ENCODE measurements at regions not wholly inside any gene's neighbourhood (a gene's known extent, or its start where the extent isn't known, plus 50 kb on each side); places are given as distances from the start of the nearest gene placed in this dataset.
"Not testable (repeated sequence)": the region's sequence is repeated elsewhere in the genome, so short reads cannot be mapped to it uniquely, and the experiment has no call there.

DNA sequence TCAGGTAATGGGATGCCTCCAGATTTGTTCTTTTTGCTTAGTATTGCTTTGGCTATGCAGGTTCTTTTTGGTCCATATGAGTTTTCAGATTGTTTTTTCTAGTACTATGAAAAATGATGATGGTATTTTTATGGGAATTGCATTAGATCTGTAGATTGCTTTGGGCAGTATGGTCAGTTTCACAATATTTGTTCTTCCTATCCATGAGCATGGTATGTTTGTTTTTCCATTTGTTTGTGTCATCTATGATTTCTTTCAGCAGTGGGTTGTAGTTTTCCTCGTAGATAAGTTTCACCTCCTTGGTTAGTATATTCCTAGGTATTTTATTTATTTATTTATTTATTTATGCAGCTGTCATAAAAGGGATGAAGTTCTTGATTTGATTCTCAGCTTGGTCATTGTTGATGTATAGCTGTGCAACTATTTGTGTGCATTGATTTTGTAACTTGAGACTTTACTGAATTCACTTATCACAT is 103.9 kb upstream of the DNAH14 start:
- Histone ChIP-seq H3K9me3 (replicated peaks in 1 of 3) (no peaks in the 10 kb centered on the region), H3K27ac (no peak overlapping the region), H3K27me3 (no peaks in the 10 kb centered on the region), H3K4me1 (replicated peaks in 1 of 2) (no peaks in the 10 kb centered on the region), H3K36me3 (replicated peaks in 1 of 2) (no peaks in the 10 kb centered on the region), H3K4me3 (no peak overlapping the region)
- DNase-seq = no peak
- WGBS, 4 donors = 70 to 80% (median 76%) methylated on average over 1 of the region's 1 CpG
- intact Hi-C loops (cut with DNase I) = no loop called here
- TF ChIP-seq POLR2A (IDR thresholded peaks at IDR 0.05) = no peak
- TF ChIP-seq, protein P1, sequence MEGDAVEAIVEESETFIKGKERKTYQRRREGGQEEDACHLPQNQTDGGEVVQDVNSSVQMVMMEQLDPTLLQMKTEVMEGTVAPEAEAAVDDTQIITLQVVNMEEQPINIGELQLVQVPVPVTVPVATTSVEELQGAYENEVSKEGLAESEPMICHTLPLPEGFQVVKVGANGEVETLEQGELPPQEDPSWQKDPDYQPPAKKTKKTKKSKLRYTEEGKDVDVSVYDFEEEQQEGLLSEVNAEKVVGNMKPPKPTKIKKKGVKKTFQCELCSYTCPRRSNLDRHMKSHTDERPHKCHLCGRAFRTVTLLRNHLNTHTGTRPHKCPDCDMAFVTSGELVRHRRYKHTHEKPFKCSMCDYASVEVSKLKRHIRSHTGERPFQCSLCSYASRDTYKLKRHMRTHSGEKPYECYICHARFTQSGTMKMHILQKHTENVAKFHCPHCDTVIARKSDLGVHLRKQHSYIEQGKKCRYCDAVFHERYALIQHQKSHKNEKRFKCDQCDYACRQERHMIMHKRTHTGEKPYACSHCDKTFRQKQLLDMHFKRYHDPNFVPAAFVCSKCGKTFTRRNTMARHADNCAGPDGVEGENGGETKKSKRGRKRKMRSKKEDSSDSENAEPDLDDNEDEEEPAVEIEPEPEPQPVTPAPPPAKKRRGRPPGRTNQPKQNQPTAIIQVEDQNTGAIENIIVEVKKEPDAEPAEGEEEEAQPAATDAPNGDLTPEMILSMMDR (IDR thresholded peaks at IDR 0.05) = no peak

DNA sequence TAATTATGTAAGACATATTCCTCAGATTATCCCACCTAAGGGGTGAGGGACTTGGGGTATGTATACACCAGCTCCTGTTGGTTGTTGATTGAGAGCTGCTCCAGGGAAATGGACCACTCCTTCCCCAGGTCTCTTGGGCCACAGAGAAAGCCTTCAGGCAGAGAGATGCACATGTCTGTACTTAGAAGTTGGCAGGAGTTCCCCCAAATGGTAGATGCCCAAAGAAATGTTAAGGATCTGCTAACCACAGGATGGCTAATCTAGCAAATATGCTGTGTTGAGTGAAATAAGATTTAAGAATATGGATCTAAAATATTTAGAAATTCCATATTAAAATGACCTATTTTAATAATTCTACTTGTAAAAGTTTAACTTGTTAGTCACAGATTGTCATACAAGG is 100.8 kb upstream of the DNAH14 start:
- Histone ChIP-seq H3K4me3 (no peak overlapping the region), H3K36me3 (replicated peaks in 1 of 2) (no peaks in the 10 kb centered on the region), H3K27me3 (no peaks in the 10 kb centered on the region), H3K4me1 (replicated peaks in 1 of 2) (no peaks in the 10 kb centered on the region), H3K9me3 (replicated peaks in 1 of 3) (peaks cover 0 to 4% (median 0%) of the 10 kb centered on the region in 3 donors), H3K27ac (no peak overlapping the region)
- DNase-seq = no peak
- intact Hi-C loops (cut with DNase I) = no loop called here
- TF ChIP-seq POLR2A (IDR thresholded peaks at IDR 0.05) = no peak
- TF ChIP-seq, protein P1 (IDR thresholded peaks at IDR 0.05) = no peak

DNA sequence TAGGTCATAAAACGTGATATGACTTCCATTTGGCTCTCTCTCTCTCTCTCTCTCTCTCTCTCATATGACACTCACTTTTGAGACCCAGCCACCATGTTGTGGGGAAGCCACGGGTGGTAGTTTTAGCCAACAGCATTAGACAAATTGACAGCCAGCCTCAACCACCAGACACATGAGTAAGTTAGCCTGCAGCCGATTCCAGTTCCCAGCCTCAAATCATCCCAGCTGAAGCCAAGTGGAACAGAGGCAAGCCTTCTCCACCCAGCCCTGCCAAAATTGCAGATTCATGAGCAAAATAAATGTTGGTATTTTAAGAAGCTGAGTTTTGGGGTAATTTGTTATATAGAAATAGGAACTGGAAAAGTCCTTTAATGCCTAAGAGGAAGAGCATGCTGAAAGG is 98.0 kb upstream of the DNAH14 start:
- no peak overlapping the region for H3K4me3 ChIP-seq
- WGBS, 4 donors = 55 to 77% (median 70%) methylated on average over 3 of the region's 3 CpGs
- peaks cover 0 to 4% (median 0%) of the 10 kb centered on the region in 3 donors for H3K9me3 ChIP-seq (replicated peaks in 1 of 3)
- DNase-seq = no peak
- TF ChIP-seq POLR2A (IDR thresholded peaks at IDR 0.05) = no peak
- TF ChIP-seq, protein P1 (IDR thresholded peaks at IDR 0.05) = no peak
- no peaks in the 10 kb centered on the region for H3K36me3 ChIP-seq (replicated peaks in 1 of 2)
- no peak overlapping the region for H3K27ac ChIP-seq
- H3K27me3 ChIP-seq = no peaks in the 10 kb centered on the region
- no peaks in the 10 kb centered on the region for H3K4me1 ChIP-seq (replicated peaks in 1 of 2)
- intact Hi-C loops (cut with DNase I) = no loop called here

DNA sequence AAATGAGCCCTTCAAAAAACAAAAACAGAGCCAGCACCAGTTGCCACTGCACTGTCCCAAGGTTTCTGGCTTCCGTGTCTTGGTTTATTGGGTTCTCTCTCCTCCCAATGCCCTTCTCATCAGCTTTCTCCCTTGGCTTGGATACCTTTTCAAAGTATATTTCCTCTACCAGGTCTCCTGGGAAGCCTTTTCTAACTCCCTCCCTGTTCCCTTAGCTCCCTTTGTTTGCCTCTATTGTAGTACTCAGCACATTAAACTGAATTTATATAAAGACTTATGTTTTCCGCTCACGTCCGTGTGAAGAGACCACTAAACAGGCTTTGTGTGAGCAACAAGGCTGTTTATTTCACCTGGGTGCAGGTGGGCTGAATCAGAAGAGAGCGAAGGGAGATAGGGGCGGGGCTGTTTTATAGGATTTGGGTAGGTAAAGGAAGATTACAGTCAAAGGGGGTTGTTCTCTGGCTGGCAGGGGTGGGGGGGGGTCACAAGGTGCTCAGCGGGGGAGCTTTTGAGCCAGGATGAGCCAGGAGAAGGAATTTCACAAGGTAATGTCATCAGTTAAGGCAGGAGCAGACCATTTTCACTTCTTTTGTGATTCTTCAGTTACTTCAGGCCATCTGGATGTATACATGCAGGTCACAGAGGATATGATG is 89.7 kb upstream of the DNAH14 start:
- 57 to 73% (median 67%) methylated on average over 7 of the region's 7 CpGs for WGBS, 4 donors
- H3K9me3 ChIP-seq (replicated peaks in 1 of 3); H3K4me1 ChIP-seq (replicated peaks in 1 of 2); DNase-seq; intact Hi-C loops (cut with DNase I); H3K36me3 ChIP-seq (replicated peaks in 1 of 2); H3K4me3 ChIP-seq; H3K27me3 ChIP-seq; H3K27ac ChIP-seq: not testable (repeated sequence)

DNA sequence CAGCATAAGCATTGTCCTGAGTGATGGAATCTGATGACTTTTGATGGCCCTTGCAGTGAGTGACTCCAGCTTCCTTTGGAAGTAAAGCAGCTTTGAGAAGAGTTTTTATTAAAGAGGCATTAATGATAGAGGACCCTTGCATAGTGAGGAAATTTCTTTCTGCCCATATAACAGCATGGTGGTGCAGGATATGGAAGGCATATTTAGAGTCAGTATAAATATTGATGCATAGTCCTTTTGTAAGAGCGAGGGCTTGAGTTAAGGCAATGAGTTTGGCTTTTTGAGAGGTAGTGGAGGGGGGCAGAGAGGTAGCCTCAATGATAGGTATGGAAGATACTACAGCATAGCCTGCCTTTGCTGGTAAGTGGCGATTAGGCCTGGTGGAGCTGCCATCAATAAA is 87.7 kb upstream of the DNAH14 start:
- 84 to 88% (median 88%) methylated on average over 2 of the region's 2 CpGs for WGBS, 4 donors
- H3K27me3 ChIP-seq; H3K36me3 ChIP-seq (replicated peaks in 1 of 2); intact Hi-C loops (cut with DNase I); DNase-seq; H3K9me3 ChIP-seq (replicated peaks in 1 of 3); H3K4me3 ChIP-seq; H3K27ac ChIP-seq; H3K4me1 ChIP-seq (replicated peaks in 1 of 2): not testable (repeated sequence)
